ENCODE measurements at regions not wholly inside any gene's neighbourhood (a gene's known extent, or its start where the extent isn't known, plus 50 kb on each side); places are given as distances from the start of the nearest gene placed in this dataset.
A peak's percentile ranks its signal among the peaks of the same experiment; 100 is the strongest.

- TF ChIP-seq TFE3 (CRISPR knock-in tag; IDR thresholded peaks at IDR 0.05) = peak; percentile 39; the same call in 1 of the 2 replicates
- TF ChIP-seq MNT (IDR thresholded peaks at IDR 0.05) = no peak
- no peak for TF ChIP-seq PREB (CRISPR knock-in tag; IDR thresholded peaks at IDR 0.05)
- TF ChIP-seq ZFP62 (CRISPR knock-in tag; IDR thresholded peaks at IDR 0.05) = no peak
- TF ChIP-seq ZNF672 (CRISPR knock-in tag; IDR thresholded peaks at IDR 0.05) = no peak
- TF ChIP-seq RNF219 (CRISPR knock-in tag; IDR thresholded peaks at IDR 0.05) = no peak
- peak; percentile 73; the same call in 1 of the 2 replicates for TF ChIP-seq ZNF383 (CRISPR knock-in tag; IDR thresholded peaks at IDR 0.05; ENCODE audit: borderline replicate concordance)
- no peak for TF ChIP-seq SCMH1 (CRISPR knock-in tag; IDR thresholded peaks at IDR 0.05; ENCODE audit: borderline replicate concordance)
- 0 out of 2 replicates have a peak, but pooled peaks have one; percentile 33 for TF ChIP-seq HOMEZ (CRISPR knock-in tag; IDR thresholded peaks at IDR 0.05; ENCODE audit: low read depth)
- no peak for TF ChIP-seq ZNF562 (CRISPR knock-in tag; IDR thresholded peaks at IDR 0.05; ENCODE audit: borderline replicate concordance)
- peak; percentile 24; the same call in 1 of the 2 replicates for TF ChIP-seq SMAD3 (CRISPR knock-in tag; IDR thresholded peaks at IDR 0.05)
- TF ChIP-seq DNMT3B (CRISPR knock-in tag; conservative IDR thresholded peaks at IDR 0.05) = 0 out of 2 replicates have a peak, but pooled peaks have one; percentile 2
- no peak for TF ChIP-seq SKIL (CRISPR knock-in tag; IDR thresholded peaks at IDR 0.05; ENCODE audit: borderline replicate concordance)
- no peak for TF ChIP-seq NKX3-1 (CRISPR knock-in tag; IDR thresholded peaks at IDR 0.05)
- peak; percentile 56; the same call in 1 of the 2 replicates for TF ChIP-seq KDM5B (CRISPR knock-in tag; IDR thresholded peaks at IDR 0.05; ENCODE audit: borderline replicate concordance)
- TF ChIP-seq PAF1 (CRISPR knock-in tag; IDR thresholded peaks at IDR 0.05) = no peak
- TF ChIP-seq ISL2 (CRISPR knock-in tag; IDR thresholded peaks at IDR 0.05) = no peak; the same call in 1 of the 2 replicates
- TF ChIP-seq ZNF709 (CRISPR knock-in tag; IDR thresholded peaks at IDR 0.05) = no peak
Measured at GRCh38 chr2:20525041-20526035, 78.5 kb downstream of the RHOB start (continued).

Data from HepG2 (cell line).